ENCODE measurements at regions not wholly inside any gene's neighbourhood (a gene's known extent, or its start where the extent isn't known, plus 50 kb on each side); places are given as distances from the start of the nearest gene placed in this dataset.

DNA sequence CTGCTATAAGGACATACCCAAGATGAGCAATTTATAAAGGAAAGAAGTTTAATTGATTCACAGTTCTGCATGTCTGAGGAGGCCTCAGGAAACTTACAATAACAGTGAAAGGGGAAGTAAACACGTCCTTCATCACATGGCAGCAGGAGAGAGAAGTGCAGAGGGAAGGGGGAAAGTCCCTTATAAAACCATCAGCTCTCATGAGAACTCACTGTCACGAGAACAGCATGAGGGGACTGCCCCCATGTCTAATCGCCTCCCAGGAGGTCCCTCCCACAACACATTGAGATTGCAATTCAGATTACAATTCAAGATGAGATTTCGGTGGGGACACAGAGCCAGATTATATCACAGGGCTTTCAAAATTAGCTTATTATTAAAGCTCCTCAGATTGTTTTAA lies 209.5 kb upstream of the PPP3CA start:
- H3K27ac ChIP-seq, result no peak overlapping the region
- 56 to 83% methylated on average over 1 to 4 of the region's 4 CpGs for WGBS, 2 donors (ENCODE audit: low coverage in 1 of 2)
- no peaks in the 10 kb centered on the region for H3K27me3 ChIP-seq
- TF ChIP-seq POLR2A (IDR thresholded peaks at IDR 0.05), result no peak
- TF ChIP-seq POLR2AphosphoS5 (IDR thresholded peaks at IDR 0.05), result no peak
- TF ChIP-seq CTCF (IDR thresholded peaks at IDR 0.05), result no peak
- no peak for TF ChIP-seq EP300 (IDR thresholded peaks at IDR 0.05)
- no peaks in the 10 kb centered on the region for H3K4me1 ChIP-seq
- H3K4me3 ChIP-seq, result no peak overlapping the region
- H3K9me3 ChIP-seq, result peaks cover 0 to 23% (median 0%) of the 10 kb centered on the region in 3 donors
- no peak for ATAC-seq
- no peaks in the 10 kb centered on the region for H3K36me3 ChIP-seq

GRCh38 chr4:101555341-101555880 lies 208.1 kb upstream of the PPP3CA start:
- 73 to 92% methylated on average over 3 to 4 of the region's 4 CpGs for WGBS, 2 donors (ENCODE audit: low coverage in 1 of 2)
- no peak for TF ChIP-seq POLR2AphosphoS5 (IDR thresholded peaks at IDR 0.05)
- no peak for TF ChIP-seq POLR2A (IDR thresholded peaks at IDR 0.05)
- no peaks in the 10 kb centered on the region for H3K36me3 ChIP-seq
- H3K4me3 ChIP-seq, result no peak overlapping the region
- H3K4me1 ChIP-seq, result no peaks in the 10 kb centered on the region
- H3K9me3 ChIP-seq, result peaks cover 0 to 23% (median 0%) of the 10 kb centered on the region in 3 donors
- H3K27ac ChIP-seq, result no peak overlapping the region
- no peak for ATAC-seq
- no peaks in the 10 kb centered on the region for H3K27me3 ChIP-seq

- H3K9me3 ChIP-seq, result no peaks in the 10 kb centered on the region
- no peak overlapping the region for H3K4me3 ChIP-seq
- TF ChIP-seq POLR2AphosphoS5 (IDR thresholded peaks at IDR 0.05), result no peak
- no peak for TF ChIP-seq EP300 (IDR thresholded peaks at IDR 0.05)
- TF ChIP-seq POLR2A (IDR thresholded peaks at IDR 0.05), result no peak
- no peak for TF ChIP-seq CTCF (IDR thresholded peaks at IDR 0.05)
- H3K27ac ChIP-seq, result no peak overlapping the region
- 30 to 33% methylated on average over 2 of the region's 2 CpGs for WGBS, 2 donors (ENCODE audit: low coverage in 1 of 2)
- no peaks in the 10 kb centered on the region for H3K27me3 ChIP-seq
- no peaks in the 10 kb centered on the region for H3K36me3 ChIP-seq
- no peak for ATAC-seq
- H3K4me1 ChIP-seq, result no peaks in the 10 kb centered on the region
Observed at GRCh38 chr4:101540336-101540735, 193.0 kb upstream of the PPP3CA start.

DNA sequence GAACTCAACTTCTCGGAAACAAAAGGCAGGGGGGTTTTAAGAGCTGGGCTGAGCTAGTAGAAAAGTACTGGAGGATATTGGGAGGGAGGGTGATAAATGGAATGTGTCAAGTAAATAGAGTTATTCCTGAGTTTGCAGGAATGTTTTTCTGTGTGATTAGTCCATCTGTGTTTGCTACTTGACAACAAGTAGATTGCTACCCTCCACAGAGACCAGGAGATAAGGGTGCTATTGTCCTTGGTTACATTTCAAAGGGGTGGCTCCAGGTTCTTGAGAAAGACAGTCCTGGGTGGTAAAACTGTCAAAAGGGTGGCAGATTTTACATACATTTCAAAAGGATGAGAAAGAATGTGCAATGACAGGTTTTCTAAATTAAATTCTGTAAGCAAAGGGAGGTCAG lies 181.2 kb upstream of the PPP3CA start:
- no peak overlapping the region for H3K4me3 ChIP-seq
- no peak for TF ChIP-seq CTCF (IDR thresholded peaks at IDR 0.05)
- TF ChIP-seq EP300 (IDR thresholded peaks at IDR 0.05), result no peak
- no peak for TF ChIP-seq POLR2AphosphoS5 (IDR thresholded peaks at IDR 0.05)
- TF ChIP-seq POLR2A (IDR thresholded peaks at IDR 0.05), result no peak
- no peak overlapping the region for H3K27ac ChIP-seq
- H3K36me3 ChIP-seq, result no peaks in the 10 kb centered on the region
- 73 to 91% methylated on average over 1 of the region's 1 CpG for WGBS, 2 donors (ENCODE audit: low coverage in 1 of 2)
- no peaks in the 10 kb centered on the region for H3K27me3 ChIP-seq
- ATAC-seq, result no peak
- H3K9me3 ChIP-seq, result no peaks in the 10 kb centered on the region
- H3K4me1 ChIP-seq, result no peaks in the 10 kb centered on the region

DNA sequence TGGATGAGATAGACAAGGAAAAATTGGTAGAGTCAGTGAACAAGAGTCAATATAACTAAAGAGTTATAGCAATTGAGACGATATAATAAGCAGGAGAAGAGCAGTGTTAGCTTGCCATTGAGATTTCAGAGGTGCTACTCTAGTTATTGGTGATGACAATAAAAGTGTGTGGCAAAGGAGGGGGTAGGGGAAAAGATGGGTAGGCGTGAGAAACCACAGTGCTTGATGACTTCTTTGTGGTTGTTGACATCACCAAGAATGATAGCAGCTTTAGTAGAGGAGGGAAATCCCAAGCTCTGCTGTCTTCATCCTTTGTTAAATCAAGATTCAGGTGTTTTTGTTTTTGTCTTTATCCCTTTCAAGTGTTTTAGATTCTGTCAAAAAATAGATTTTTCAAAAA lies 179.9 kb upstream of the PPP3CA start:
- Histone ChIP-seq H3K4me3 (no peak overlapping the region), H3K36me3 (no peaks in the 10 kb centered on the region), H3K4me1 (no peaks in the 10 kb centered on the region), H3K9me3 (no peaks in the 10 kb centered on the region), H3K27ac (no peak overlapping the region), H3K27me3 (no peaks in the 10 kb centered on the region)
- no peak for ATAC-seq
- no peak for TF ChIP-seq EP300 (IDR thresholded peaks at IDR 0.05)
- TF ChIP-seq POLR2A (IDR thresholded peaks at IDR 0.05), result no peak
- TF ChIP-seq POLR2AphosphoS5 (IDR thresholded peaks at IDR 0.05), result no peak
- TF ChIP-seq CTCF (IDR thresholded peaks at IDR 0.05), result no peak
- WGBS, 2 donors (ENCODE audit: low coverage in 1 of 2), result 57 to 67% methylated on average over 1 to 2 of the region's 2 CpGs

Data from gastroesophageal sphincter (tissue), 4 donors.